HepG2 (cell line): ENCODE measurements at regions not wholly inside any gene's neighbourhood (a gene's known extent, or its start where the extent isn't known, plus 50 kb on each side); places are given as distances from the start of the nearest gene placed in this dataset.

Source experiments
- ATAC-seq: fragments of 200-7000 bp; cut with Tn5 transposase; 3 replicates; pipeline ENCODE4 v1.9.1; 2020; ENCODE audit warnings: mild to moderate bottlenecking, moderate library complexity
- BruUV-seq: library from RNA; stranded (reverse); fragments of 400-500 nt; replicated peaks from 2 replicates; lab custom pipeline; 2021; lab: Mats Ljungman, UMichigan
- CTCF ChIA-PET: fragments of 300-600 bp; formaldehyde crosslinking; extraction: SDS; loops from one replicate; lab custom pipeline; 2021; ENCODE audit warnings: low total read pairs, inconsistent platforms, low intra/inter-chr PET ratio; lab: Yijun Ruan, JAX
- POLR2A ChIA-PET: fragments of 350-600 bp; sonication (Branson Sonifier 250); formaldehyde crosslinking; loops from one replicate; lab custom pipeline; 2020; ENCODE audit warnings: antibody characterized with exemption, inconsistent platforms; lab: Yijun Ruan, JAX
- DNase-seq: peaks from one replicate; pipeline ENCODE4 v3.0.0-alpha.2; 2015; ENCODE audit warnings: low spot score
- FAIRE-seq: peaks from 3 replicates; lab custom pipeline; 2011; peaks lifted over from hg19 to GRCh38; lab: Jason Lieb, UNC
- H2AFZ ChIP-seq: one replicate; pipeline ENCODE4 v1.6.1; 2011; ENCODE audit warnings: low read length, inconsistent platforms
- H3K27ac ChIP-seq: fragments of 300-600 bp; 3 replicates; pipeline ENCODE4 v1.8.0; 2011; ENCODE audit warnings: mixed run types, mild to moderate bottlenecking, mixed read lengths, low read length, inconsistent platforms; ENCODE audit not compliant: insufficient read depth; ENCODE audit errors: extremely low read length
- H3K27me3 ChIP-seq, 2 experiments: fragments of 200-600 bp in 1 of 2; 2 replicates in 1 of 2; 3 replicates in 1 of 2; pipeline versions ENCODE4 v1.6.0 to v1.8.0; 2011; ENCODE audit warnings: low read length in 2 of 2, mild to moderate bottlenecking in 2 of 2, moderate library complexity in 2 of 2, inconsistent platforms in 1 of 2; ENCODE audit not compliant: insufficient read depth in 2 of 2, control insufficient read depth in 1 of 2
- H3K36me3 ChIP-seq, 2 experiments: fragments of 200-600 bp in 1 of 2; replicated peaks in 1 of 2; 2 replicates in 1 of 2; 3 replicates in 1 of 2; pipeline versions ENCODE4 v1.5.1 to v1.8.0; 2011; ENCODE audit warnings: low read length in 2 of 2, inconsistent platforms in 1 of 2; ENCODE audit not compliant: insufficient read depth in 2 of 2, control insufficient read depth in 1 of 2
- H3K4me1 ChIP-seq: 2 replicates; pipeline ENCODE4 v1.5.1; 2012; ENCODE audit warnings: low read length, inconsistent platforms; ENCODE audit not compliant: insufficient read depth
- H3K4me2 ChIP-seq: 2 replicates; pipeline ENCODE4 v1.6.0; 2011; ENCODE audit warnings: low read depth, low read length, inconsistent platforms
- H3K4me3 ChIP-seq, 3 experiments: fragments of 200-600 bp in 1 of 3; sonication (generic), shearing (Covaris generic) in 1 of 3; replicated peaks in 1 of 3; 2 replicates each; pipeline ENCODE4 v1.5.1; 2011 to 2016; ENCODE audit warnings: low read length in 3 of 3, inconsistent platforms in 2 of 3, low read depth in 2 of 3, mild to moderate bottlenecking in 2 of 3, control low read depth in 1 of 3, mixed read lengths in 1 of 3; ENCODE audit not compliant: insufficient read depth in 1 of 3
- H3K79me2 ChIP-seq: one replicate; pipeline ENCODE4 v1.6.1; 2011; ENCODE audit warnings: low read length, inconsistent platforms; ENCODE audit not compliant: insufficient read depth
- H3K9ac ChIP-seq: 2 replicates; pipeline ENCODE4 v1.6.0; 2011; ENCODE audit warnings: mild to moderate bottlenecking, low read depth, low read length, inconsistent platforms; ENCODE audit not compliant: insufficient read depth
- H3K9me3 ChIP-seq: 2 replicates; pipeline ENCODE4 v1.5.1; 2012; ENCODE audit warnings: mild to moderate bottlenecking, low read length
- H4K20me1 ChIP-seq: 2 replicates; pipeline ENCODE4 v1.6.0; 2011; ENCODE audit warnings: inconsistent platforms, mild to moderate bottlenecking, low read length, moderate library complexity; ENCODE audit not compliant: insufficient read depth
- FOXK1 ChIP-seq: sonication (generic); formaldehyde crosslinking; IDR thresholded peaks from 2 replicates; pipeline ENCODE4 v1.4.0; 2020; ENCODE audit warnings: low read depth, missing genetic modification reagents, borderline replicate concordance
- GABPA ChIP-seq, 2 experiments: IDR thresholded peaks; 2 replicates each; pipeline ENCODE4 v1.6.1; 2011 to 2016; ENCODE audit warnings: low read depth in 2 of 2, low read length in 1 of 2, missing biosample characterization in 1 of 2, missing genetic modification characterization in 1 of 2
- IKZF1 ChIP-seq: fragments of 450-650 bp; IDR thresholded peaks from 2 replicates; pipeline ENCODE4 v1.7.1; 2016
- IRF2 ChIP-seq: IDR thresholded peaks from 2 replicates; pipeline ENCODE4 v1.6.1; 2018; ENCODE audit warnings: missing genetic modification reagents, missing compliant biosample characterization
- ONECUT2 ChIP-seq: sonication (generic); formaldehyde crosslinking; IDR thresholded peaks from 2 replicates; pipeline ENCODE4 v1.4.0; 2020; ENCODE audit warnings: missing genetic modification reagents
- RBM22 ChIP-seq: fragments of 200-400 bp; formaldehyde crosslinking; optimal IDR thresholded peaks from 2 replicates; pipeline ENCODE3; 2017; ENCODE audit warnings: mild to moderate bottlenecking, low read length, moderate library complexity
- TOPORS ChIP-seq: sonication (generic); formaldehyde crosslinking; IDR thresholded peaks from 2 replicates; pipeline ENCODE4 v1.8.0; 2023; ENCODE audit warnings: mild to moderate bottlenecking, missing genetic modification reagents
- ZNF12 ChIP-seq: sonication (generic); formaldehyde crosslinking; IDR thresholded peaks from 2 replicates; pipeline ENCODE4 v1.5.0; 2020; ENCODE audit warnings: missing genetic modification reagents
- ZNF614 ChIP-seq: IDR thresholded peaks from 2 replicates; pipeline ENCODE4 v1.6.1; 2018; ENCODE audit warnings: missing biosample characterization, missing genetic modification reagents, inconsistent platforms, borderline replicate concordance
- ZNF768 ChIP-seq: sonication (generic); formaldehyde crosslinking; IDR thresholded peaks from 2 replicates; pipeline ENCODE4 v1.4.0; 2020; ENCODE audit warnings: missing genetic modification reagents
- WGBS: methylation state at CpG from one replicate; pipeline ENCODE4 v1.1.6; 2017; ENCODE audit warnings: low lambda C conversion rate; 5-methylcytosine and 5-hydroxymethylcytosine counted together
- in situ Hi-C: cut with HindIII; loops from 2 replicates; pipeline ENCODE4 v1.10.0; 2017; ENCODE audit warnings: low pct_unique_long_range_greater_than_20kb; ENCODE audit not compliant: extremely low pct_ligation_motif_present
- intact Hi-C: fragments of 100-400 bp; cut with micrococcal nuclease; formaldehyde crosslinking; loops from one replicate; pipeline ENCODE4 v1.10.0; 2022; ENCODE audit not compliant: unreplicated experiment
- TF ChIP-seq, protein P1 (sequence below): IDR thresholded peaks from 2 replicates; pipeline ENCODE4 v1.6.1; 2018; ENCODE audit warnings: missing genetic modification reagents, mild to moderate bottlenecking, missing compliant biosample characterization
- TF ChIP-seq, protein P2 (sequence below): sonication (generic); formaldehyde crosslinking; IDR thresholded peaks from 2 replicates; pipeline ENCODE4 v1.5.0; 2020; ENCODE audit warnings: missing genetic modification reagents
- TF ChIP-seq, protein P3 (sequence below): sonication (generic); formaldehyde crosslinking; IDR thresholded peaks from 2 replicates; pipeline ENCODE4 v1.8.1; 2022; ENCODE audit warnings: low read depth, mild to moderate bottlenecking, missing genetic modification reagents
- TF ChIP-seq, protein P4 (sequence below): sonication (generic); formaldehyde crosslinking; IDR thresholded peaks from 2 replicates; pipeline ENCODE4 v1.5.0; 2020; ENCODE audit warnings: mild to moderate bottlenecking, missing genetic modification reagents, moderate library complexity
- TF ChIP-seq, protein P5 (sequence below): sonication (generic); formaldehyde crosslinking; IDR thresholded peaks from 2 replicates; pipeline ENCODE4 v1.8.1; 2023; ENCODE audit warnings: mild to moderate bottlenecking, missing genetic modification reagents, borderline replicate concordance
- TF ChIP-seq, protein P6 (sequence below): IDR thresholded peaks from 2 replicates; pipeline ENCODE4 v1.6.1; 2016; ENCODE audit warnings: mild to moderate bottlenecking

DNA sequence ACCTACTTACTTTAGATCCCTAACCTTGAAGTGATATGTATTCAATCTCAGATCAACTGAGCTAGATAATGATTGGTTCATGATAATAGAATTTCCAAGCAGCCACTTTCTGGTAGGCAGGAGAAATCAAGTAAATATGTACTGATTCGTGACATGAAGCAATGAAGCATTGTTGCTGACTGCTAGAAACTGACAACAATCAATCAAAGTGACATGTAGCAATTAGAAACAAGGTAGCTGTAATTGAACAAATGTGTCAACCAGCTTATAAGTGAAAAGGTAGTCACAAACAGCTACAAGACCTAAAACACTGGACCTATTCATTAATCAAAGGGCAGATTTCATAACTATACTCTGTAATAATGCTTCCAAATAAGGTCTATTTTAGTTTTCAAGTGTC lies 62.4 kb downstream of the PABPC4L start:
- CTCF ChIA-PET = no interaction called here
- no peak for FAIRE-seq
- intact Hi-C loops (no loop called here), in situ Hi-C loops (no loop called here)
- H3K27ac ChIP-seq = no peak overlapping the region
- H3K4me1 ChIP-seq = no peaks in the 10 kb centered on the region
- WGBS = 0% methylated on average over 1 of the region's 1 CpG
- no peaks in the 10 kb centered on the region for H3K36me3 ChIP-seq
- POLR2A ChIA-PET = no interaction called here
- no peak for DNase-seq
- H3K4me3 ChIP-seq = no peak overlapping the region
- H4K20me1 ChIP-seq = no peaks in the 10 kb centered on the region
- no peak for ATAC-seq
- TF ChIP-seq, protein P1, sequence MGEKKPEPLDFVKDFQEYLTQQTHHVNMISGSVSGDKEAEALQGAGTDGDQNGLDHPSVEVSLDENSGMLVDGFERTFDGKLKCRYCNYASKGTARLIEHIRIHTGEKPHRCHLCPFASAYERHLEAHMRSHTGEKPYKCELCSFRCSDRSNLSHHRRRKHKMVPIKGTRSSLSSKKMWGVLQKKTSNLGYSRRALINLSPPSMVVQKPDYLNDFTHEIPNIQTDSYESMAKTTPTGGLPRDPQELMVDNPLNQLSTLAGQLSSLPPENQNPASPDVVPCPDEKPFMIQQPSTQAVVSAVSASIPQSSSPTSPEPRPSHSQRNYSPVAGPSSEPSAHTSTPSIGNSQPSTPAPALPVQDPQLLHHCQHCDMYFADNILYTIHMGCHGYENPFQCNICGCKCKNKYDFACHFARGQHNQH (CRISPR knock-in tag) = no peak
- TF ChIP-seq IKZF1 (no peak), IRF2 (CRISPR knock-in tag) (no peak), FOXK1 (CRISPR knock-in tag) (no peak), GABPA (IDR thresholded peaks at IDR 0.05; ENCODE audit: low read depth, low read length) (no peak), GABPA (CRISPR knock-in tag; IDR thresholded peaks at IDR 0.05; ENCODE audit: low read depth) (no peak), TOPORS (CRISPR knock-in tag) (no peak), ZNF768 (CRISPR knock-in tag) (no peak), RBM22 (no peak), ZNF12 (CRISPR knock-in tag) (no peak), ONECUT2 (CRISPR knock-in tag) (no peak), ZNF614 (CRISPR knock-in tag) (no peak)
- TF ChIP-seq, protein P2, sequence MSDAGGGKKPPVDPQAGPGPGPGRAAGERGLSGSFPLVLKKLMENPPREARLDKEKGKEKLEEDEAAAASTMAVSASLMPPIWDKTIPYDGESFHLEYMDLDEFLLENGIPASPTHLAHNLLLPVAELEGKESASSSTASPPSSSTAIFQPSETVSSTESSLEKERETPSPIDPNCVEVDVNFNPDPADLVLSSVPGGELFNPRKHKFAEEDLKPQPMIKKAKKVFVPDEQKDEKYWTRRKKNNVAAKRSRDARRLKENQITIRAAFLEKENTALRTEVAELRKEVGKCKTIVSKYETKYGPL (CRISPR knock-in tag) = no peak
- TF ChIP-seq, protein P3, sequence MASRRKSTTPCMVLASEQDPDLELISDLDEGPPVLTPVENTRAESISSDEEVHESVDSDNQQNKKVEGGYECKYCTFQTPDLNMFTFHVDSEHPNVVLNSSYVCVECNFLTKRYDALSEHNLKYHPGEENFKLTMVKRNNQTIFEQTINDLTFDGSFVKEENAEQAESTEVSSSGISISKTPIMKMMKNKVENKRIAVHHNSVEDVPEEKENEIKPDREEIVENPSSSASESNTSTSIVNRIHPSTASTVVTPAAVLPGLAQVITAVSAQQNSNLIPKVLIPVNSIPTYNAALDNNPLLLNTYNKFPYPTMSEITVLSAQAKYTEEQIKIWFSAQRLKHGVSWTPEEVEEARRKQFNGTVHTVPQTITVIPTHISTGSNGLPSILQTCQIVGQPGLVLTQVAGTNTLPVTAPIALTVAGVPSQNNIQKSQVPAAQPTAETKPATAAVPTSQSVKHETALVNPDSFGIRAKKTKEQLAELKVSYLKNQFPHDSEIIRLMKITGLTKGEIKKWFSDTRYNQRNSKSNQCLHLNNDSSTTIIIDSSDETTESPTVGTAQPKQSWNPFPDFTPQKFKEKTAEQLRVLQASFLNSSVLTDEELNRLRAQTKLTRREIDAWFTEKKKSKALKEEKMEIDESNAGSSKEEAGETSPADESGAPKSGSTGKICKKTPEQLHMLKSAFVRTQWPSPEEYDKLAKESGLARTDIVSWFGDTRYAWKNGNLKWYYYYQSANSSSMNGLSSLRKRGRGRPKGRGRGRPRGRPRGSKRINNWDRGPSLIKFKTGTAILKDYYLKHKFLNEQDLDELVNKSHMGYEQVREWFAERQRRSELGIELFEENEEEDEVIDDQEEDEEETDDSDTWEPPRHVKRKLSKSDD = no peak
- TF ChIP-seq, protein P4, sequence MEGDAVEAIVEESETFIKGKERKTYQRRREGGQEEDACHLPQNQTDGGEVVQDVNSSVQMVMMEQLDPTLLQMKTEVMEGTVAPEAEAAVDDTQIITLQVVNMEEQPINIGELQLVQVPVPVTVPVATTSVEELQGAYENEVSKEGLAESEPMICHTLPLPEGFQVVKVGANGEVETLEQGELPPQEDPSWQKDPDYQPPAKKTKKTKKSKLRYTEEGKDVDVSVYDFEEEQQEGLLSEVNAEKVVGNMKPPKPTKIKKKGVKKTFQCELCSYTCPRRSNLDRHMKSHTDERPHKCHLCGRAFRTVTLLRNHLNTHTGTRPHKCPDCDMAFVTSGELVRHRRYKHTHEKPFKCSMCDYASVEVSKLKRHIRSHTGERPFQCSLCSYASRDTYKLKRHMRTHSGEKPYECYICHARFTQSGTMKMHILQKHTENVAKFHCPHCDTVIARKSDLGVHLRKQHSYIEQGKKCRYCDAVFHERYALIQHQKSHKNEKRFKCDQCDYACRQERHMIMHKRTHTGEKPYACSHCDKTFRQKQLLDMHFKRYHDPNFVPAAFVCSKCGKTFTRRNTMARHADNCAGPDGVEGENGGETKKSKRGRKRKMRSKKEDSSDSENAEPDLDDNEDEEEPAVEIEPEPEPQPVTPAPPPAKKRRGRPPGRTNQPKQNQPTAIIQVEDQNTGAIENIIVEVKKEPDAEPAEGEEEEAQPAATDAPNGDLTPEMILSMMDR (CRISPR knock-in tag) = no peak
- TF ChIP-seq, protein P5, sequence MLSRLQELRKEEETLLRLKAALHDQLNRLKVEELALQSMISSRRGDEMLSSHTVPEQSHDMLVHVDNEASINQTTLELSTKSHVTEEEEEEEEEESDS (CRISPR knock-in tag) = no peak
- TF ChIP-seq, protein P6, sequence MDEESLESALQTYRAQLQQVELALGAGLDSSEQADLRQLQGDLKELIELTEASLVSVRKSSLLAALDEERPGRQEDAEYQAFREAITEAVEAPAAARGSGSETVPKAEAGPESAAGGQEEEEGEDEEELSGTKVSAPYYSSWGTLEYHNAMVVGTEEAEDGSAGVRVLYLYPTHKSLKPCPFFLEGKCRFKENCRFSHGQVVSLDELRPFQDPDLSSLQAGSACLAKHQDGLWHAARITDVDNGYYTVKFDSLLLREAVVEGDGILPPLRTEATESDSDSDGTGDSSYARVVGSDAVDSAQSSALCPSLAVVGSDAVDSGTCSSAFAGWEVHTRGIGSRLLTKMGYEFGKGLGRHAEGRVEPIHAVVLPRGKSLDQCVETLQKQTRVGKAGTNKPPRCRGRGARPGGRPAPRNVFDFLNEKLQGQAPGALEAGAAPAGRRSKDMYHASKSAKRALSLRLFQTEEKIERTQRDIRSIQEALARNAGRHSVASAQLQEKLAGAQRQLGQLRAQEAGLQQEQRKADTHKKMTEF (CRISPR knock-in tag) = no peak
- no peaks in the 10 kb centered on the region for H3K79me2 ChIP-seq
- H3K4me2 ChIP-seq = no peak overlapping the region
- H3K27me3 ChIP-seq = no peaks in the 10 kb centered on the region
- no peak overlapping the region for H3K9ac ChIP-seq
- BruUV-seq = no TSS peak
- no peak overlapping the region for H2AFZ ChIP-seq
- no peaks in the 10 kb centered on the region for H3K9me3 ChIP-seq
